SU-DHL-6 (cell line): ENCODE measurements at regions not wholly inside any gene's neighbourhood (a gene's known extent, or its start where the extent isn't known, plus 50 kb on each side); places are given as distances from the start of the nearest gene placed in this dataset.

Experiments
- H2AFZ ChIP-seq: fragments of 200-600 bp; sonication (generic); 2 replicates; pipeline ENCODE4 v1.6.1; 2014; ENCODE audit warnings: low read depth, mild to moderate bottlenecking, moderate library complexity, mixed read lengths, antibody characterized with exemption, low read length; ENCODE audit not compliant: severe bottlenecking
- H3F3A ChIP-seq: fragments of 200-600 bp; shearing (Covaris generic); 2 replicates; pipeline ENCODE4 v1.6.0; 2016; ENCODE audit warnings: antibody characterized with exemption, mild to moderate bottlenecking; ENCODE audit not compliant: insufficient read depth
- H3K27ac ChIP-seq: fragments of 200-600 bp; sonication (generic); 2 replicates; pipeline ENCODE4 v1.5.1; 2016; ENCODE audit warnings: low read depth, mild to moderate bottlenecking, low read length, moderate library complexity, mixed read lengths
- H3K27me3 ChIP-seq: fragments of 200-600 bp; sonication (generic), shearing (Covaris generic); 2 replicates; pipeline ENCODE4 v1.6.0; 2014; ENCODE audit warnings: mild to moderate bottlenecking, low read length
- H3K36me3 ChIP-seq: fragments of 200-600 bp; sonication (generic); 2 replicates; pipeline ENCODE4 v1.6.1; 2014; ENCODE audit warnings: mild to moderate bottlenecking, low read length, mixed read lengths
- H3K4me2 ChIP-seq: fragments of 300-600, 200-600 bp; shearing (Covaris generic), sonication (generic); 2 replicates; pipeline ENCODE4 v1.6.0; 2014; ENCODE audit warnings: low read length, low read depth, mild to moderate bottlenecking; ENCODE audit not compliant: poor library complexity, severe bottlenecking
- H3K4me3 ChIP-seq: fragments of 200-600 bp; sonication (generic); 2 replicates; pipeline ENCODE4 v1.5.1; 2014; ENCODE audit warnings: antibody characterized with exemption, low read length, mild to moderate bottlenecking, mixed read lengths; ENCODE audit not compliant: insufficient read depth, poor library complexity, severe bottlenecking
- H3K79me2 ChIP-seq: fragments of 200-600 bp; sonication (generic); 2 replicates; pipeline ENCODE4 v1.6.1; 2014; ENCODE audit warnings: mild to moderate bottlenecking, low read length, moderate library complexity; ENCODE audit not compliant: insufficient read depth
- H3K9ac ChIP-seq: fragments of 200-600 bp; sonication (generic); 2 replicates; pipeline ENCODE4 v1.7.0; 2014; ENCODE audit warnings: mild to moderate bottlenecking, low read length
- H3K9me2 ChIP-seq: fragments of 200-600 bp; sonication (generic); replicated peaks from 2 replicates; pipeline ENCODE4 v1.6.1; 2014; ENCODE audit warnings: low read length; ENCODE audit not compliant: insufficient read depth
- H3K9me3 ChIP-seq: fragments of 200-600 bp; sonication (generic); 2 replicates; pipeline ENCODE4 v1.6.1; 2014; ENCODE audit warnings: low read length, mixed read lengths; ENCODE audit not compliant: insufficient read depth
- H4K20me1 ChIP-seq: fragments of 200-600 bp; sonication (generic); 2 replicates; pipeline ENCODE4 v1.6.1; 2014; ENCODE audit warnings: low read depth, mild to moderate bottlenecking, antibody characterized with exemption, low read length, moderate library complexity, mixed read lengths
- EZH2phosphoT487 ChIP-seq: fragments of 200-600 bp; sonication (generic), shearing (Covaris generic); conservative IDR thresholded peaks from 2 replicates; pipeline ENCODE4 v1.6.1; 2018; ENCODE audit warnings: mild to moderate bottlenecking, antibody characterized with exemption, low read length, moderate library complexity, mixed read lengths
- TF ChIP-seq, protein P1 (sequence below): fragments of 200-600 bp; sonication (generic); IDR thresholded peaks from one replicate; pipeline ENCODE4 v1.5.1; 2017; ENCODE audit warnings: antibody characterized with exemption, mild to moderate bottlenecking, low read length, moderate library complexity; ENCODE audit not compliant: insufficient read depth, poor library complexity, severe bottlenecking

DNA sequence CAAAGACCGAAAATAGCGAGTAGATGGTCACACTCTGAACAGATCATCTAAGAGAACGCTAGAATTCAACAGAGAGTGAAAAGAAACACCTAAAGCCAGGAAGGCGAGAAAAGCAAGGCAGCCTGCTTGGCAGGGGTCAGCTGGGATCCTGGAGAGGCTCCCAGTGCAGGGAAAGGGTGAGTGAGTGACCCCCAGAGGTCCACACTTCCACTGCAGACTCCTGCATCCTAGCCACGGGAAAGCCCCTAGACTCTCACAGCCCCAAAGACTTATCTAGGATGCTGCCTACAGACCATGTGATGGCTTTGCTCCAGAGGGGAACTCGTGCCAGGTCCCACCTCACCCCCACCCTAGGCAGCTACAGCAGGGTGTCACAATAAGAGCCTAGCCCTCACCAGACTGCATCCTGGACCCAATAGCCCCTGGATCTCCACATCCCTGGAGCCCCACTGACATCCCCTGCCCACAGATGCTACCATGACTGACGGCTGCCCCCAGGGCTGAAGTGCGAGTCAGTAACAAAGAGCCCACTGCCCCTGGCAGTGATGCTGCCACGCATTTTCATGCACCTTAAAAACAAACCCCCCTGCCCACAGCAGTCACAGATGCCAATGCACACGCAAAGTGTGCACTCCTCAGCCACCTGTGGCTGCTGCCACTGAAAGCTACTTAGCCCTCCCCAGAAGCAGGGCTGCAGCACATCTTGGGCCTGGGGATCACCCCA lies 62.2 kb downstream of the PSMG1 start:
- H3K4me2 ChIP-seq = no peak overlapping the region
- TF ChIP-seq, protein P1, sequence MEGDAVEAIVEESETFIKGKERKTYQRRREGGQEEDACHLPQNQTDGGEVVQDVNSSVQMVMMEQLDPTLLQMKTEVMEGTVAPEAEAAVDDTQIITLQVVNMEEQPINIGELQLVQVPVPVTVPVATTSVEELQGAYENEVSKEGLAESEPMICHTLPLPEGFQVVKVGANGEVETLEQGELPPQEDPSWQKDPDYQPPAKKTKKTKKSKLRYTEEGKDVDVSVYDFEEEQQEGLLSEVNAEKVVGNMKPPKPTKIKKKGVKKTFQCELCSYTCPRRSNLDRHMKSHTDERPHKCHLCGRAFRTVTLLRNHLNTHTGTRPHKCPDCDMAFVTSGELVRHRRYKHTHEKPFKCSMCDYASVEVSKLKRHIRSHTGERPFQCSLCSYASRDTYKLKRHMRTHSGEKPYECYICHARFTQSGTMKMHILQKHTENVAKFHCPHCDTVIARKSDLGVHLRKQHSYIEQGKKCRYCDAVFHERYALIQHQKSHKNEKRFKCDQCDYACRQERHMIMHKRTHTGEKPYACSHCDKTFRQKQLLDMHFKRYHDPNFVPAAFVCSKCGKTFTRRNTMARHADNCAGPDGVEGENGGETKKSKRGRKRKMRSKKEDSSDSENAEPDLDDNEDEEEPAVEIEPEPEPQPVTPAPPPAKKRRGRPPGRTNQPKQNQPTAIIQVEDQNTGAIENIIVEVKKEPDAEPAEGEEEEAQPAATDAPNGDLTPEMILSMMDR = no peak
- no peak for TF ChIP-seq EZH2phosphoT487
- no peak overlapping the region for H2AFZ ChIP-seq
- H3K9me2 ChIP-seq = no peaks in the 10 kb centered on the region
- H3F3A ChIP-seq = no peaks in the 10 kb centered on the region
- H3K27me3 ChIP-seq = no peaks in the 10 kb centered on the region
- no peaks in the 10 kb centered on the region for H3K79me2 ChIP-seq
- H3K9ac ChIP-seq = no peak overlapping the region
- H4K20me1 ChIP-seq = no peaks in the 10 kb centered on the region
- H3K36me3 ChIP-seq = no peaks in the 10 kb centered on the region
- H3K4me3 ChIP-seq = no peak overlapping the region
- H3K9me3 ChIP-seq = no peaks in the 10 kb centered on the region
- no peak overlapping the region for H3K27ac ChIP-seq

DNA sequence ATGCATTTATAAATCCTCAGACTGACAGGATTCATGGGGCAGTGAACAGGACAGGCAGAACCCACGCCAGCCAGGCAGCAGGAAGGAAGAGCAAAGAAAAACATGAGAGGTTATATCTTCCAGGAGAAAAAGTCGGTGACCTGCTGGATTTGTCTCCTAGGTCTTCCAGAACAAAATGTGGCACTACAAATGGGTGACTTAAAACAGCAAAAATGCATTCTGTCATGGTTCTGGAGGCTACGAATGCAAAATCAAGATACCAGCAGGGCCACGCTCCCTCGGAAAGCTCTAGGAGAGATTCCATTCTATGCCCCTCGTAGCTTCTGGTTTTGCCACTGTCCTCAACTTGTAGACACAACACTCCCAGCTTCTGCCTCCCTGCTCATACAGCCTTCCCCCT lies 63.4 kb downstream of the PSMG1 start:
- Histone ChIP-seq H3K27me3 (no peaks in the 10 kb centered on the region), H3K9me3 (no peaks in the 10 kb centered on the region), H3K4me2 (no peak overlapping the region), H3K9me2 (no peaks in the 10 kb centered on the region), H3K9ac (no peak overlapping the region), H3K79me2 (no peaks in the 10 kb centered on the region), H4K20me1 (no peaks in the 10 kb centered on the region), H3K27ac (no peak overlapping the region), H3K4me3 (no peak overlapping the region), H3F3A (no peaks in the 10 kb centered on the region), H2AFZ (no peak overlapping the region), H3K36me3 (no peaks in the 10 kb centered on the region)
- TF ChIP-seq, protein P1 = no peak
- TF ChIP-seq EZH2phosphoT487 = no peak

DNA sequence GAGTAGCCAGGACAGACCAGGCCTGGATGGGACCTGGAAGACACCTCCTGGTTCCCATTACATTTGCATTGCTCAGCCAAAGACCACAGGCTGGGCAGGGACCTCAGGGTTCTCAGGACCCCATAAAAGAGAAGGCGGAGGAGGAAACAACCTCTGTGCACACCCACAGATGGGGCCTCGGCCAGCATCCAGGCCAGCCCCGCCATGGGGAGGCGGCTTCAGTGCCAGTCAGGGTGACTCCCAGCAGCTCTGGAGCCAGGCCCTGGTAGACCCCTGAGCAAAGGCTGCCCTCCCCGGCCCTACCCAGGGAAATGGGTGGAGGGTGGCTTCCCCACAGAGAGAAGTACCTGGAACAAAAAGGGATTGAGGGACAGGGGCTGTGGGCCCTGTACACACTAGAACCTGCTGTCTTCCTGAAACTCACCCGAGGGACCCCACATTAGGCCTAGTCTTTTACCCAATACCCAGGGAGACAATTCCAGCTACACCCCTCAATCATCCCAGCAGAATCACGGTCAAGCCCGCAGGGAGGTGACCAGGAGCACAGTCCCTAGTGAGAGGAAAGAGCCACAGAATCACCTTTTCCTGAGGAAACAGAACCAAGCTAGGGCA lies 64.5 kb downstream of the PSMG1 start:
- no peak overlapping the region for H3K4me3 ChIP-seq
- no peak overlapping the region for H3K4me2 ChIP-seq
- no peaks in the 10 kb centered on the region for H3K79me2 ChIP-seq
- H3K27ac ChIP-seq = no peak overlapping the region
- no peaks in the 10 kb centered on the region for H4K20me1 ChIP-seq
- no peaks in the 10 kb centered on the region for H3K27me3 ChIP-seq
- H3K9me2 ChIP-seq = no peaks in the 10 kb centered on the region
- H3F3A ChIP-seq = no peaks in the 10 kb centered on the region
- H2AFZ ChIP-seq = no peak overlapping the region
- H3K9ac ChIP-seq = no peak overlapping the region
- H3K9me3 ChIP-seq = no peaks in the 10 kb centered on the region
- no peaks in the 10 kb centered on the region for H3K36me3 ChIP-seq
- TF ChIP-seq, protein P1 = no peak
- no peak for TF ChIP-seq EZH2phosphoT487
